Ishikawa (cell line): ENCODE measurements at regions not wholly inside any gene's neighbourhood (a gene's known extent, or its start where the extent isn't known, plus 50 kb on each side); places are given as distances from the start of the nearest gene placed in this dataset.

Source experiments
- CEBPB ChIP-seq: IDR thresholded peaks from 2 replicates; pipeline ENCODE4 v1.6.1; 2012
- EGR1 ChIP-seq: IDR thresholded peaks from 2 replicates; pipeline ENCODE4 v1.6.1; 2012
- EP300 ChIP-seq: IDR thresholded peaks from 2 replicates; pipeline ENCODE4 v1.6.1; 2012; ENCODE audit warnings: borderline replicate concordance
- RAD21 ChIP-seq: IDR thresholded peaks from 2 replicates; pipeline ENCODE4 v1.6.1; 2012; ENCODE audit warnings: low read depth
- TAF1 ChIP-seq: IDR thresholded peaks from 2 replicates; pipeline ENCODE4 v1.6.1; 2012; ENCODE audit warnings: low read depth, mild to moderate bottlenecking
- TCF12 ChIP-seq: IDR thresholded peaks from 2 replicates; pipeline ENCODE4 v1.6.1; 2012; ENCODE audit warnings: low read depth
- YY1 ChIP-seq: IDR thresholded peaks from 2 replicates; pipeline ENCODE4 v1.6.1; 2012; ENCODE audit warnings: low read depth
- ZBTB7A ChIP-seq: IDR thresholded peaks from 2 replicates; pipeline ENCODE4 v1.6.1; 2012; ENCODE audit warnings: low read depth
- TF ChIP-seq, protein P1 (sequence below): IDR thresholded peaks from 2 replicates; pipeline ENCODE4 v1.6.1; 2012
- TF ChIP-seq, protein P2 (sequence below): IDR thresholded peaks from 2 replicates; pipeline ENCODE4 v1.6.1; 2012; ENCODE audit warnings: low read depth, mild to moderate bottlenecking

DNA sequence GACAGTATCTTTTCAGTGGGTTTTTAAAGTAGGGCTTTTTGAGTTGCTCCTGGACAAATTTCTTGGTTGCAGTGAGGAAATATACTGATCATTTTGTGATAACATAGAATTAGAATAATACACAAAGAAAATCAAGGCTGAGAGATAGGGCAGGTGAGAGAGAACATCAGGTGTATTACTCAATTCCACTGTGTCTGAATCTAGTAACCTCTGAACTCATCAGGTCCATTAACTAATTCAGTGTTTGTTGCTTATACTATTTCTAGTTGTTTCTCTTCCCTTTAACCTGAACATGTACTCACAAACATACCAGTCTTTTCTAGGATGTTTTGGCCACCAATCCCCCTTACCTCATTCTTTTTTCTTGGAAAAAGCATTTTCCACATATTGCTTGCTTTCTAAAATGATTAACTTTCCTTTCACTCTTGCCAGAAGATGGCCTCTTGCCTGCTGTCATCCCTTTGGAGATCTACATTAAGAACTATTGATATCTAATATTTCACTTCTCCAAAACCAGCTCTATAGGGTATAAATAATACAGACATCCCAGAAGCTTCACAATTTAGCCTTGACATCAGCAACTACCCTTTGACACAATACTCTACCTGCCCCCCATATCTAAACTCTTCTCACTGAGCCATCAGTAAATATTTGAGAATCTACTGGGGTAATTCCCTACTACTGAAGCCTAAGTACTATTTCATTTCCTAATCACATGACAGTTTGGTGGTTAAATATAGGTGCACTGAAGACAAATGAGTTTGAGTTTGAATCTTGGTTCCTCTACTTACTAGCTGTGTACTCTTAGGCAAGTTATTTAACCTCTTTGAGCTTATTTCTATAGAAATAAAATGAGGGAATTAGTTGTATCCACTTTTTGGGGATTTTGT lies 470.8 kb upstream of the IGFBP7 start:
- TF ChIP-seq CEBPB (no peak), RAD21 (no peak), EGR1 (no peak), TAF1 (no peak), ZBTB7A (no peak), TCF12 (no peak), EP300 (no peak), YY1 (no peak)
- TF ChIP-seq, protein P1, sequence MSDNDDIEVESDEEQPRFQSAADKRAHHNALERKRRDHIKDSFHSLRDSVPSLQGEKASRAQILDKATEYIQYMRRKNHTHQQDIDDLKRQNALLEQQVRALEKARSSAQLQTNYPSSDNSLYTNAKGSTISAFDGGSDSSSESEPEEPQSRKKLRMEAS, result no peak
- TF ChIP-seq, protein P2, sequence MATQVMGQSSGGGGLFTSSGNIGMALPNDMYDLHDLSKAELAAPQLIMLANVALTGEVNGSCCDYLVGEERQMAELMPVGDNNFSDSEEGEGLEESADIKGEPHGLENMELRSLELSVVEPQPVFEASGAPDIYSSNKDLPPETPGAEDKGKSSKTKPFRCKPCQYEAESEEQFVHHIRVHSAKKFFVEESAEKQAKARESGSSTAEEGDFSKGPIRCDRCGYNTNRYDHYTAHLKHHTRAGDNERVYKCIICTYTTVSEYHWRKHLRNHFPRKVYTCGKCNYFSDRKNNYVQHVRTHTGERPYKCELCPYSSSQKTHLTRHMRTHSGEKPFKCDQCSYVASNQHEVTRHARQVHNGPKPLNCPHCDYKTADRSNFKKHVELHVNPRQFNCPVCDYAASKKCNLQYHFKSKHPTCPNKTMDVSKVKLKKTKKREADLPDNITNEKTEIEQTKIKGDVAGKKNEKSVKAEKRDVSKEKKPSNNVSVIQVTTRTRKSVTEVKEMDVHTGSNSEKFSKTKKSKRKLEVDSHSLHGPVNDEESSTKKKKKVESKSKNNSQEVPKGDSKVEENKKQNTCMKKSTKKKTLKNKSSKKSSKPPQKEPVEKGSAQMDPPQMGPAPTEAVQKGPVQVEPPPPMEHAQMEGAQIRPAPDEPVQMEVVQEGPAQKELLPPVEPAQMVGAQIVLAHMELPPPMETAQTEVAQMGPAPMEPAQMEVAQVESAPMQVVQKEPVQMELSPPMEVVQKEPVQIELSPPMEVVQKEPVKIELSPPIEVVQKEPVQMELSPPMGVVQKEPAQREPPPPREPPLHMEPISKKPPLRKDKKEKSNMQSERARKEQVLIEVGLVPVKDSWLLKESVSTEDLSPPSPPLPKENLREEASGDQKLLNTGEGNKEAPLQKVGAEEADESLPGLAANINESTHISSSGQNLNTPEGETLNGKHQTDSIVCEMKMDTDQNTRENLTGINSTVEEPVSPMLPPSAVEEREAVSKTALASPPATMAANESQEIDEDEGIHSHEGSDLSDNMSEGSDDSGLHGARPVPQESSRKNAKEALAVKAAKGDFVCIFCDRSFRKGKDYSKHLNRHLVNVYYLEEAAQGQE, result no peak
